NCI-H2029 (cell line): ENCODE measurements at regions not wholly inside any gene's neighbourhood (a gene's known extent, or its start where the extent isn't known, plus 50 kb on each side); places are given as distances from the start of the nearest gene placed in this dataset.

ENCODE experiments used
- DNase-seq: peaks from one replicate; lab custom pipeline; 2025; lab: John Stamatoyannopoulos, UW

GRCh38 chr6:122122686-122123085, 276.8 kb upstream of the HSF2 start:
- DNase-seq: no peak

- DNase-seq: no peak
These were observed 274.5 kb upstream of the HSF2 start for GRCh38 chr6:122124908-122125307.

GRCh38 chr6:122126894-122127293, 272.6 kb upstream of the HSF2 start:
- no peak for DNase-seq

GRCh38 chr6:122128445-122128844, 271.0 kb upstream of the HSF2 start:
- no peak for DNase-seq

GRCh38 chr6:122129313-122130025, 270.0 kb upstream of the HSF2 start:
- DNase-seq: no peak

- no peak for DNase-seq
These were observed 269.5 kb upstream of the HSF2 start for GRCh38 chr6:122130026-122130348.

- DNase-seq: no peak
These were observed 268.9 kb upstream of the HSF2 start for GRCh38 chr6:122130518-122130917.

- DNase-seq: no peak
These were observed 263.1 kb upstream of the HSF2 start for GRCh38 chr6:122136386-122136785.

GRCh38 chr6:122140031-122140430, 259.4 kb upstream of the HSF2 start:
- DNase-seq: no peak

- DNase-seq: no peak
These were observed 258.2 kb upstream of the HSF2 start for GRCh38 chr6:122141246-122141645.

- no peak for DNase-seq
These were observed 255.4 kb upstream of the HSF2 start for GRCh38 chr6:122143813-122144601.

GRCh38 chr6:122145246-122145645, 254.2 kb upstream of the HSF2 start:
- no peak for DNase-seq

- DNase-seq: no peak
These were observed 253.7 kb upstream of the HSF2 start for GRCh38 chr6:122145741-122146240.

GRCh38 chr6:122147291-122147690, 252.2 kb upstream of the HSF2 start:
- DNase-seq: no peak

GRCh38 chr6:122151066-122151465, 248.4 kb upstream of the HSF2 start:
- DNase-seq: no peak

GRCh38 chr6:122151763-122152162, 247.7 kb upstream of the HSF2 start:
- DNase-seq: no peak

GRCh38 chr6:122153557-122153956, 245.9 kb upstream of the HSF2 start:
- no peak for DNase-seq

GRCh38 chr6:122154155-122154554, 245.3 kb upstream of the HSF2 start:
- no peak for DNase-seq

- DNase-seq: no peak
These were observed 244.4 kb upstream of the HSF2 start for GRCh38 chr6:122154912-122155575.

GRCh38 chr6:122161136-122161535, 238.3 kb upstream of the HSF2 start:
- no peak for DNase-seq

- DNase-seq: no peak
These were observed 234.4 kb upstream of the HSF2 start for GRCh38 chr6:122165014-122165413.

- DNase-seq: no peak
These were observed 229.2 kb upstream of the HSF2 start for GRCh38 chr6:122170274-122170673.

GRCh38 chr6:122178988-122179387, 220.5 kb upstream of the HSF2 start:
- DNase-seq: no peak
